SW 1271 (cell line): ENCODE measurements at regions not wholly inside any gene's neighbourhood (a gene's known extent, or its start where the extent isn't known, plus 50 kb on each side); places are given as distances from the start of the nearest gene placed in this dataset.

Source experiments
- DNase-seq, 2 experiments: peaks; one replicate each; lab custom pipeline; 2025; lab: John Stamatoyannopoulos, UW

- no peak for DNase-seq
Measured at GRCh38 chr9:515665-516064, 301.0 kb downstream of the DOCK8 start.

- no peak for DNase-seq
Measured at GRCh38 chr9:517993-518392, 303.3 kb downstream of the DOCK8 start.

GRCh38 chr9:518540-518939 is 303.9 kb downstream of the DOCK8 start:
- DNase-seq, result no peak

GRCh38 chr9:519579-519978 is 304.9 kb downstream of the DOCK8 start:
- DNase-seq, result no peak

GRCh38 chr9:520302-520701 is 305.6 kb downstream of the DOCK8 start:
- DNase-seq, result no peak

GRCh38 chr9:522190-522589 is 307.5 kb downstream of the DOCK8 start:
- no peak for DNase-seq

GRCh38 chr9:522658-523057 is 308.0 kb downstream of the DOCK8 start:
- DNase-seq, result no peak

GRCh38 chr9:523444-523843 is 308.8 kb downstream of the DOCK8 start:
- DNase-seq, result no peak

- no peak for DNase-seq
Measured at GRCh38 chr9:524008-524407, 309.3 kb downstream of the DOCK8 start.

GRCh38 chr9:526904-527591 is 312.4 kb downstream of the DOCK8 start:
- no peak for DNase-seq

- DNase-seq, result no peak
Measured at GRCh38 chr9:529731-530130, 311.8 kb upstream of the DMRT1 start.

- DNase-seq, result no peak
Measured at GRCh38 chr9:530681-531080, 310.8 kb upstream of the DMRT1 start.

- DNase-seq, result no peak
Measured at GRCh38 chr9:532707-533106, 308.8 kb upstream of the DMRT1 start.

- DNase-seq, result no peak
Measured at GRCh38 chr9:534886-535285, 306.6 kb upstream of the DMRT1 start.

- DNase-seq, result no peak
Measured at GRCh38 chr9:535356-535755, 306.1 kb upstream of the DMRT1 start.

- DNase-seq, result no peak
Measured at GRCh38 chr9:536597-537511, 304.6 kb upstream of the DMRT1 start.

GRCh38 chr9:543478-543877 is 298.0 kb upstream of the DMRT1 start:
- no peak for DNase-seq

- no peak for DNase-seq
Measured at GRCh38 chr9:545480-545879, 296.0 kb upstream of the DMRT1 start.

GRCh38 chr9:546235-546634 is 295.3 kb upstream of the DMRT1 start:
- DNase-seq, result no peak

GRCh38 chr9:546797-547223 is 294.7 kb upstream of the DMRT1 start:
- DNase-seq, result no peak

GRCh38 chr9:547314-547713 is 294.2 kb upstream of the DMRT1 start:
- DNase-seq, result no peak

- DNase-seq, result no peak
Measured at GRCh38 chr9:549455-549997, 292.0 kb upstream of the DMRT1 start.

GRCh38 chr9:550333-550732 is 291.2 kb upstream of the DMRT1 start:
- DNase-seq, result no peak
